CD4-positive, alpha-beta T cell treated with Interleukin-4 for 4 hours (primary cell): ENCODE measurements at regions not wholly inside any gene's neighbourhood (a gene's known extent, or its start where the extent isn't known, plus 50 kb on each side); places are given as distances from the start of the nearest gene placed in this dataset.

Experiments used
- DNase-seq: peaks from one replicate; pipeline ENCODE4 v3.0.0-alpha.2; 2020

DNA sequence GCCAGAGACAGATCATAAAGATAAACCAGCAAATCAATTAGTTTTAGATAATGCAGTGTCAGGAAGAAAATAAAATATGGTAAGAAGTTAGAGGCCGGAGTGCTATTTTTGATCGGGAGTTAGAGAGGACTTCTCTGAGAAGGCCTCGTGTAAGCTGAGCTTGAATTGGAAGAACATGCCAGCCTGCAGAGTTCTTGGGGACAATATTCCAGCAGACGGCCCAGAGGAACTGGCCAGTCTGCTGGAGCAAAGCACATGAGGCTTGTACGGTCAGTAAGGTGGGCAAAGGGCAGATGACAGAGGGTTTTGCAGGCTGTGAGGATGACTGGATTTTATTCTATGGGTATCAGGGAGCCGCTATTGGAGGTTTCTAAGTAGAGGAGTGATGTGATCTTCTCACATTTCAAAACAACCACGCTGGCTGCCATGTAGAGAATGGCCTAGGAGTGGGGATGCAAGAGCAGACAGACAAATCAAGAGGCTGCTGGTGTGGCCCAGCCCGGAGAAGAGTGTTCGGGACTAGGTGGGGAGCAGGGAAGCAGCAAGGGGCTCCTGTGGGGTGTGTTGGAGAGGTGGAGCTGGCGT lies 84.0 kb downstream of the HES1 start:
- no peak for DNase-seq

DNA sequence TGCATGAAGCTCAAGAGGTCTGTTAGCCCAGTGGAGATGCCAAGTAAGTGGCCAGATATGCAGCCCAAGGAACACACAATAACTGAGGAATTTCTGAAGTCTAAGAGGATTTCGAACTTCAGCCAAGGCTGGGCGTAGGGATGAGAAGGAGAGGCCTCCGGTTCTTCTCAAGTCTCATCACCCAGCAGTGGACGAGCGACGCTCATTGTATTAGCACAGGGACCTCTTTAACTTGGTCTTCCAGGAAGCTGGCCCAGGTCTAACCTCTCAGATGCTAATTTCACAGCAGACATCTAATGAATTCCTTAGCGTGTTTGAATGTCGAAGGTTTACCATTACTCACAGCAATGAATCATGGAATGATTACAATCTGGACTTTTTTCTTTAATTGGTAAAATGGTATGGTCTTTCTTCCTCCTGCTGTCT lies 85.0 kb downstream of the HES1 start:
- no peak for DNase-seq

DNA sequence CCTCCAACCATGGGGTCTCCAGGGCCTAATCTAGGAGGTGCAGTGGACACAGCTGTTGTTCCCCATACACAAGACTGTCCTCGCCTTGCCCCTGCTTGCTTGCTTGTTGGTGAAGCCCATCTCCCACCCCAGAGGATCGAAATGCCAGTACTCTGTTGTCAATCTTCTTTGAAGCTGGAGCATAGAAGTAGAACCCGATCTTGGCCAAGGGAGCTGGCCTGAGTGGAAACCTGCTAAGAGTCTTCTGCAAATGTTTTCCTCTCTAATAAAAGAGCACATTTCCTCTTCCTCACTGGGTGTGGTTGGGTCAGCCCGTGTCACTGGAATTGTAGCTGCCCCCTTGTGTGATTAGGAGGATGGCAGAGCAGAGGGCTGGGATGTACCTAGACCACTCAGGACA lies 85.4 kb downstream of the HES1 start:
- DNase-seq, result no peak

DNA sequence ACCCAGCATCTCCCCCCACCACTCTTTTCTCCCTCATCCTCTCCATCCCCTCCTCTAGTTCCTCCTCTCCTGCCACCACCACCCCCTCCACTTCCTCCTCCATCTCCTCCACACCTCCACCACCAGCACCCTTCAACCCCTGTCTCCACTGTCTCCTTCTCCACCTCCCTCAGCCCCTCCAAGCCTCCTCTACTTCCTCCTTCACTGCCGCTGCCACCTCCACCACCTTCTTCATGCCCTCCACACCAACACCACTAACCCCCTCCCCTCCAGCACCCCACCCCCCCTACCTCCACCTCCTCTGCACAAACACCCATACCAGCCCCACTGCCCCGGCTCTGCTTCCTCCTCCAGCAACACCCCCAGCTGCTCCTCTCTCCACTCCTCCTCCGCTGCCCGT lies 88.0 kb downstream of the HES1 start:
- no peak for DNase-seq

DNA sequence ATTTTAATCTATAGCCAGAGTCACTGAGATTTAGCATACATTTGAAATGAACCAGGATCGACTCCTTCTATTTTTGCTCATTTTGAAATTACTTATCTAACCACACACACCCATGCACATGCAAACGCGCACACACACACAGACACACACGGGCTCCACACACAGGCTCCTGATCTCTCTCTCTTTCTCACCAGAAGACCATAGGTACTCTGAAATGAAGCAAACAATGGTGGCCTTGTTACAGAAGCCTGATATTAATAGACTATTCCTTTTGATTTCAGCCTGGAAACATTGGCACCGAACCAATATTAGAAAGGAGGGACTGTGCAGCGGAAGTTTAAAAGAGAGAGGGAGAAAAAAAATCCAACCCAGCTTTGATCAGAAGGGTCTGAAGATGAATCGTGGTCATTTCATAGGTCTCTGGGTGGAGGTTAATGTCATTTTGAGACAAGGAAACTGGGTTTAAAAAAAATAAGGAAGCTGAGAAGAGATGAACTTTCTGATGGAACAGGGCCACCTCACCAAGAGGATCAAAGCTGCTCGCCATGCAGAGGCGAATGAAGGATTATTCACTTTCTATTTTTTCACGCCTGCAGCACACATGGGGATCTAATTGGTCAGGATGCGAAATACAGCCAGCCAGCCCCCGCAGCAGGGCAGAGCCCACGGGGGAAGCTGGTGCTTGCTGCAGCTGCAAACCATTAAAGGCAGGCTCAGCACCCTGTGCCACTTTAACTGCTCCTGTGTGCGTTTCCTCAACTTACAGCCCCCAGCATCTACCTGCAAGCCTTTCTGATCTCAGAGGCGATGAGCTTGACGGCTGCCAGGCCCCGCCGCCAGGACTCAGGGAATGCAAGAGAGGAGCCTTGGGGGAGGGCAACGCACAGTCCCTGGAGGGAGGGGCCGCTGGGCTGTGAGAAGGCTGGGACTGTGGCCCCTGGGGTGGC lies 88.8 kb downstream of the HES1 start:
- DNase-seq, result no peak

DNA sequence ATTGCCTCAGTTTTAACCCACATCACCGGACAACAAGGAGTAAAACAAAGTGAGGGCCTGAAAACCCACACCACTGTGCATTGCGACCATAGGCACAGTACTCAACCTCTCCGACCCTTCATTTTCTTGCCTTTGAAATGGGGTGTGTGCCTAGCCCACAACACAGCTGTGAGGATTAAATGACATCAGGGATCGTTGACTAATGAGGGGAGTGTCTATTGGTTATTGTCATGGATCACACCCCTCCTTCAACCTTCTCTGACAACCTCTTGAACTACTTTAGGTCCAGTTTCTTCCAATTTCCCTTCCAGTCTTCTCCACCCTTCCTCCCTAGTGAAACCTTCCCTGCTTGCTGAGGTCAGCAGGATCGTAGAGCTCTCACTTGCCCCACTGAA lies 89.5 kb downstream of the HES1 start:
- no peak for DNase-seq

DNA sequence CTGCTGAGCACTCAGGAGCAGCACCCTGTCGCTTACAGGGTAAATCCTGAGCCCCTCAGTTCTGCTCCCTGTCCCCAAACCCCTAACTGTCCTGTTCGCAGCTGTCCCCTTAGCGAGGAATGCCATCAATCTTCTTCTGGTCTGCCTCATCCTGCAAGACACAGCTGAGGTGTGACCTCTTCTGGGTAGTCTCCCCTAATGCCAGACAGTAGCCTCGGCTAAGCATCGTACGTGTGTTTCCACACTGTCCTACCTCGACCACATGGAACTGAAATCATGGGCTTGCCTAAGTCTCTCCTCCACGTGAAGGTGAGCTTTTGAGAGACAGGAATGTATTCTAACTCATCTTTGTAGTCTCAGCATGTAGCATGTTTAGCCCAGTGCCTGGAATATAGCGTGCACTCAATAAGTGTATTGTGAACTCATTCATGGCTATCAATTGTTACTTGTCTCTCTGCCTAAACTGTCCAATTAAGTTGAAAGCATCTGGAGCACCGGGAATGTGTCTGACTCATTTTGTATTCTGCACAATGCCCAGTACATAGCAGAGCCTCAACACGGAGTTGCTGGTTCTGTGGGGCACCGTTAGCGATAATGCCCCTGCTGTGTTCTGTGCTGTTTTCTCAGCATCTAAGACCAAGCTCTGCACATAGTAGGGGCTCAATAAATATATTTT lies 90.2 kb downstream of the HES1 start:
- no peak for DNase-seq

DNA sequence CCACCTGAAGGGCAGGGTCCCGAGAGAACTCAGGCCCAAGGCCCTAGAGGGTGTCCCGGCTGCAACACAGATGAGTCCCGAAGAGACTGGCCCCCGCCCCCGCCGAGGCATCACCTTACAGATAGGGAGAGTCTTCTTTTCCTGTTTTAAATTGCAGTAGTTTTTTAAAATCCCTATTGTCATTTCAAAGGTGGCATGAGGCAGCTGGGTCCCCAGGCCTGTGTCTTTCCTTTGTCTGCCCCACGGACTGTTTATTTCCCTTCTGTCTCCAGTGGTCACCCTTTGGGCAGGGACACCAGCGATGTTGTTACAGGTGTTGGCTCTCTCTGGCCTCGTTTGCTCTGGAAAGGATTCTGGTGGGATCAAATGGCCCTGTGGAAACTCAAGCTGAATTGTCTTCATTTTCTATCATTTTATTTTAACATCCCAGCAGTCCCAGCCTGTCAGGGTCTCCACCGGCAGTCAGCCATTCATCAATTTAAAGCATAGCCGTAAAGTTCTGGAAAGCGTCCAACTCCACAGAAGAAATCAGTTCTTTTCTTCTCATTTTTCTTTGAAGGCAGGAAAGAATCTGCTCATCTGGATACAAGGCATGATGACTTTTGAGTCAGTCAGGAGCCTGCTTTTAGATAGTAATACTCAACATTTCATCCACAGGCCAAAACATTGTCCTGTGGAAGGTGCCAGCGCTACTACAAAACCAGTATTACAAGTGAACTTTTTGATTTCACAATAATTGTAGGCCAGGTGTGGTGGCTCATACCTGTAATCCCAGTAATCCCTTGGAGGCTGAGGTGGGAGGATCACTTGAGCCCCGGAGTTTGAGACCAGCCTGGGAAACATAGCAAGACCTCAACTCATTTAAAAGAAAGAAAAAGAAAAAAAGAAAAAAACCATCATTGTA lies 96.2 kb downstream of the HES1 start:
- DNase-seq, result no peak

DNA sequence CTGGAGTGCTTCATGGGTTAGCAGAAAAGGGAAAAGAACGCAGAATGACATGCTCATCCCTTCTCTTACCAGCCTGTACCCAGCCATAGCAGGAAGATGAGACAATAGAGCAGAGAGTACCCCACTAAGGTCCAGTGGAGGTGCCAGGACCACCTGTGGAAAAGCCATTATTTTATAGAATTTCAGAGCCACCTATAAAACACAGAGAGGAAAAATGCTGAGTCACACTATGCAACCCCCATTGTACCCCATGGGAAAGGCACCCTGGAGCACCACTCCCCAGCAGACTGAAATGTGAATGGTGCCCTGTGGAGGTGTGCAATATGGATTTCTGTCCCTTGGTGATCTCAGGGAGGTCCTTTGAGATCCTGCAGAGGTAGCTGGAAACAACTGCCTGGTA lies 97.2 kb downstream of the HES1 start:
- no peak for DNase-seq

DNA sequence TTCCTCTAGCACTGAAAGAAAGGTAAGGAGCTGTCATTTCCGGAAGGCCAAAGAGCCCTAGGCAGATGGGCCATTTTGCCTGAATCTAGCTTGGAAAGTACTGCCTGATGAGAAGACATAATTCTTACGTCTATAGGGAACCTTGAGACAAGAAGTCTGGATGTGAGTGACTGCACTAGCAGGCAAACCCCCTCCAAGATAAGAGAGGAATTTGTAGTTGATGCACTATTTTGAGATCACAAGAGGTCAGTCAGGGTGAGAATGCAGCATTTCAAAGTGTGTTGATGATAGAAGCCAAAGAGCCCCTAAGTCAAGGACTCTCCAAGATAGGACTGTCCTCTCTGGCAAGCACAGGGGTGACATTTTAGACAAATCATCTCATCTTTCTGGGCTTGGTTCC lies 99.2 kb downstream of the HES1 start:
- DNase-seq, result no peak

DNA sequence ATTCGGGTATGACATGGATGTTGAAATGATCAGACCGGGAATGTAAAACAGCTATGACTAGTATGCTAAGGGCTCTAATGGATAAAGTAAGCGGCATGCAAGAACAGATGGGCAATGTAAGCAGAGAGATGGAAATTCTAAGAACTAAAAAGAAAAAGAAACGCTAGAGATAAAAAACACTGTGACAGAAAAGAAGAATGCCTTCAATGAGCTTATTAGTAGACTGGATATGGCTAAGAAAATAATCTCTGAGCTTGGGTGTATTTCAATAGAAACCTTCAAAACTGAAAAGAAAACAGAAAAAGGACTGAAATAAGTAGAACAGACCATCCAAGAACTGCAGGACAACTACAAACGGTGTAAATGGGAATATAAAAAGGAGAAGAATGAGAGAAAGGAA lies 101.2 kb downstream of the HES1 start:
- no peak for DNase-seq

DNA sequence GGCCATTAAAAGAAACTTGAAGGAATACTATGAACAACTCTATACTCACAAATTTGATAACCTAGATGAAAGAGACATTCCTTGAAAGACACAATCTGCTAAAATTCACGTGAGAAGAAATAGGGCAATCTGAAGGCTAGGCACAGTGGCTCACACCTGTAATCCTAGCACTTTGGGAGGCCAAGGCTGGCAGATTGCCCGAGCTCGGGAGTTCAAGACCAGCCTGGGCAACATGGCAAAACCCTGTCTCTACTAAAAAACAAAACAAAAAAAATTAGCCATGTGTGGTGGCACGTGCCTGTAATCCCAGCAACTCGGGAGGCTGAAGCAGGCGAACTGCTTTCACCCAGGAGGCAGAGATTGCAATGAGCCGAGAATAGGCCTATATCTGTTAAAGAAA lies 104.8 kb downstream of the HES1 start:
- no peak for DNase-seq

DNA sequence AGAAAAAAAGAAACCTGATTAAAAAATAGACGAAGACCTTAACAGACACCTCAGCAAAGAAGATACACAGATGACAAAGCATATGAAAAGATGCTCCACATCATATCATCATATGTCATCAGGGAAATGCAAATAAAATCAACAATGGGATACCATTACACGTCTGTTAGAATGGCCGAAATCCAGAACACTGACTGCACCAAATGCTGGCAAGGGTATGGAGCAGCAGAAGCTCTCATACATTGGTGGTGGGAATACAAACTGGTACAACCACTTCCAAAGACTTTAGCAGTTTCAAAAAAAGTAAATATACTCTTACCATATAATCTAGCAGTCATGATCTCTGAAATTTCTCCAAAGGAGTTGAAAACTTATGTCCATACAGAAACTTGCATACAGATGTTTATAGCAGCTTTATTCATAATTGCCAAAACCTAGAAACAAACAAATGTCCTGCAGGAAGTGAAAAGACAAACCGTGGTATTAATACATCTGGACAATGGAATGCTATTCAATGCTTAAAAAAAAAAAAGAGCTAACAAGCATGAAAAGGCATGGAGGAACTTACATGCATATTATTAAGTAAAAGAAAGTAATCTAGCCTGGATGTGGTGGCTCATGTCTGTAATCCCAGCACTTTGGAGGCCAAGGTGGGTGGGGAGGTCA lies 107.4 kb downstream of the HES1 start:
- DNase-seq, result no peak

DNA sequence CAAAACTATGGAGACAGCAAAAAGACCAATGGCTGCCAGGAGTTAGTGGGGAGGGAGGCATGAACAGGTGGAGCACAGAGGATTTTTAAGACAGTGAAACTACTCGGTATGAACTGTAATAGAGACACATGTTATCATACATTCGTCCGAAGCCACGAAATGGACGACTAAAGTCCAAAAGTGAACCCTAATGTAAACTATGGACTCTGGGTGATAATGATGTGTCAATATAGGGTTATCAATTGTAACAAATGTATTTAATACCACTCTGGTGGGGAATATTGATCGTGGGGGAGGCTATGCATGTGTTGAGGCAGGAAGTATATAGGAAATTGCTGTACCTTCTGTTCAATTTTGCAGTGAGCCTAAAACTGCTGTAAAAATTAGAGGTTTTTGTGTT lies 107.0 kb downstream of the CPN2 start:
- DNase-seq, result no peak

DNA sequence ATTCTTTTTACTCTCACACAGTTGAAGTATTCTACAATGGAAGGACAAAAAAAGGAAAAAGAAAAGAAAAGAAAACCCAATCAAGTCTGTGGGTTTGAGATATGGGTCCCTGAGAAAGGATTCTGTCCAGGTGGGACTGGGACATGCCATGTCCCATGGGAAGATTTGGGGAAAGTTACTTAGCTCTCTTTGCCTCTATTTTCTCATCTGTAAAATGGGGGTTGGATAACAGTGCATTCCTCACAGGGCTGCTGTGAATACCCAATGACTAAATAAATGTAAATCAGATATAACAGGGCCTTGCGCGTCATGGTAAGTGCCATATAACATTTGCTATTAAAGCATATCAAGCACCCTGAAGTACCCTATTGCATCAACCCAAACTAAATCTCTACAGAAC lies 105.7 kb downstream of the CPN2 start:
- no peak for DNase-seq

DNA sequence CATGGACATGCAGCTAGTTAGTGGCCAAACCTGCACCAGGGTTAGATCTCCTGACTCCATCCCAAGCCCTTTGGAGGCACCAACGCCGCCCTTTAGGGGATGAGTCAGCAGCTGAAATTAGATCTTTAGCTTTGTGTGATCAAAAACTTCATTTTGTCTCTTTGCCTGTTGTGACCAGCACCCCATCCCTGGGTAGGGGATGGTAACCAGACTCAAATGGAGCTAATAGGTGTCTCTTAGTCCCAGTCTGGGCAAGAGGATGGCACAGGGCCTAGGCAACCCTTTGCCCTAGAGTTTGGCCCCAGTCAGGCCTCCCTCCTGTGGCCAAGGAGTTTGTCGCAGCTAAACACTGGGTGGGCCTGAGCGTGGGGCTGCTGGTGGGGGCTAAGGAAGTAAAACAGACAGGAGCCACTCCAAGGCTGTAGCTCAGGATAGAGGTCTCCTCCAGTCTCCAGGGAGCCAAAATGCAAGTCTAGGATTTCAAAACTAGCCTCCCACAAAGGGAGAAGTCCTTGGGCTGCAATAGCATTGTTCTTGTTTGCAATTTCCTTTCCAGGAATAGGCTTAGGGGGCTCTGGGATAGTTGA lies 105.1 kb downstream of the CPN2 start:
- DNase-seq, result no peak

DNA sequence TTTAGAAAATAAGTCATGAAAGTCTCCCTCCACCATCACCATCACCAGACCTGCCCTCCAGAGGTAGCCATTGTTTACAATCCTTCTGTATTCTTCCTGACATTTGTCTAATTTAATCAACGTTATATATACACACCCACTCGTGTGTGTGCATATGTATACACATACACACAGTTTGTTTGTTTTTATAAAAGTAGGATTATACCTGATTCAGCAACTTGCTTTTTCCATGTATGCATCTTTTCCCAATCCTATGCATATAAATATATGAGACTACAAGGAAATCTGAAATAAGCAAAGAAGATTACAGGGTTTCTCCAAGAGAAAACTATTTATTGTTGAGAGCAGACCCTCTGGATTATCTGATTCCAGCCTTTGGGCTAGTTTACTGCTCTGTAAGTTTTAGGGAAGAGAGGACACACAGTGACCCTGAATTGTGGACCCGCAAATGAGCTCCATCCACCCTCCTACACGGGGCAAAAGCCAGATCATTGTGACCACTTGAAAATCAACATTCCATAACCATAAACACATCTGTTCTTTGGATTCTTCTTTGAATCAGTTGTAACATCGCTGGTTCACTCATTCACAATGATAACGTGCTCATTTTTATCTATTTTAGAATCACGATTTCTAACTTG lies 104.3 kb downstream of the CPN2 start:
- DNase-seq, result no peak

DNA sequence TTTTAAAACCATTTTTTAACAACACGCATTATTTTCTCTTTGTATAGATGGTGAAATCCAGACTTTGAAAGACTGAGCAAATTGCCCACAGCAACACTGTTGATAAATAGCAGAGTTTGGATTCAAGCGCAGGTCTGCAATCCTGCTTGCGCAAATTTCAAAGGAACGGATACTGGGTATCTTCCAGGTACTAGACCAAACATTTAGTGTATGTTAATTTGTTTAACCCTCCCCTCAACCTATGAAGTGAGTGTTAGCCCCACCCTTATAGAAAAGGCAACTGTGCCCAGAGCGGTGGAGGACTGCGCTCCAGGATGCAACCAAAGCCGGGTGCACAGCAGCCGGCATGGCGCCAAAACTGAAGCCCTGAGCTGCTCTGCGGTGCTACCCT lies 103.8 kb downstream of the CPN2 start:
- DNase-seq, result no peak

DNA sequence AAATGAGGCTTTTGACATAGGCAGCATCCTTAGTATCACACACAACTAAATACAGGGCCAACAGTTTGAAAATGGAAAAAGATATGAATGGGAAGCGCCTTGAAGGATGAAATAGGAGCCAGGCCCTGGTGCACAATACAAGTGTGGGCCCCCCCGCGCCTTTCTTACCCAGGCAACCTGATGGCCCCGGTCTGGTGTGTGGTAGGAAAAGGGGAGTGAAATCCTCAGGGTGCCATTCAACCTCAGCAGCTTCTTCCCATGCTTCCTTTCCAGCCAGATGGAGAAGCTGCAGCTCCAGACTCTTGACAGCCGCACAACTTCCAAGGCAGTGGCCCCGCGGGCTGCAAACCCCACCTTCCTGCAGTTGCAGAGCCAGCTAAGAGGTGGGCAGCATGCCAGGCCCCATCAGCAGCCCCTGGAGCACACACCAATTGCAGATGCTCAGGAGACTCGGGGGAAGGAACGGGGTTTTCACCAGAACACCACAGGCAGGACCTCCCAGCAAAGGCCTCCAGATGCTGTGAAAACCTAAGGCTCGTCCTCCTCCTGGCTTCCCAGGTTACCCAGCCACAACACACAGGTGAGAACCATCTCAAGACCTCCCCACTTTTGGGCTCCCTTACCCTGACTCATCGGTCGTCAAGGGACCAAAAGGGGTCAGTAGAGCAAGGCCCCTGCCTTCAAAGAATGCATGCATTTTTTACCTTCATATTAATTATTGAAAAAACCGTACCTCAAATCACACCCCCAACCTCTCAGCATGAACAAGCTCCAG lies 101.6 kb downstream of the CPN2 start:
- DNase-seq, result no peak

DNA sequence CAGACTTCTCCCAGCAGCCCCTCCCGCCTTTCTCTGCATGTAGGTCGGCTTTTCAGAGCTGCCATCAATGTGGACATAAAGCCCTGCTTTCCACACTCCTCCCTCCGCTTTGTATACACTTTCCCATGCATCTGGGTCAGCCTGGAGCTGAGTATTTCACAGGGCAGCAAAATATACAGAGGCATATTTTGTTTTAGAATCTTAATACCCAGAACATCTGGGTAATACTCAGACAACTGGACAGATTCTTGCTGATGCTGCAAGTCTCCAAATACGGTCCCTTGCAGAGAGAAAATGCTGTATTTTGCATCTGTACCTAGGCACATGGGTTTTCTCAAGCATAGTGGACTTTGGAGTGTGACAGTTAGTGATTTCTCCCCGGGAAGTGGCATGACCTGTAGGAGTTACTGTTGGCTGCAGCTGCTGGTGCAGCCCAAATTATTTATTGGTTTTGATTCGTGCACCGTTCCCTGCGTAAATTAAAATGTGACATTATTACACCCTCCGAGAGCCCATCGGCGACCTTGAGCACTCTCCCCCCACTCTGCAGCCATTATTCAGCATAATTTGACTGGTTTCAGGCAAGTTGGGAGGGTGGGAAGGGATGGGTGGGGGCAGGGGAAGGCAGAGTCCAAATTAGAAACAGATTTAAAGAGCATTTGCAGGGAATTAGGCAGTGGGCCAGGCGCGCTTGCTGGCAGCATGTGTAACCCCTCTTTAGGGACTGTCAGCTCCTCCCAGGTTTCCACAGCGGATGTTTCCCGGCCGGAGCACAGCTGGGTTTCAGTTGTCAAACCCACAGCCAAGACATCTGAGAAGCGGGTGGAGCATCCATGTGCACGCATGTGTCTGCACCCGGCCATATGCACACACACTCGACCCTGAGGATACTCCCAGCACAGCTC lies 100.8 kb downstream of the CPN2 start:
- DNase-seq, result no peak
